K562 (cell line): ENCODE measurements at regions not wholly inside any gene's neighbourhood (a gene's known extent, or its start where the extent isn't known, plus 50 kb on each side); places are given as distances from the start of the nearest gene placed in this dataset.

ENCODE experiments used
- ATAC-seq: fragments of 200-7000 bp; cut with Tn5 transposase; 3 replicates; pipeline ENCODE4 v1.9.1; 2020; ENCODE audit warnings: moderate library complexity
- BruUV-seq: library from RNA; stranded (reverse); fragments of 400-500 nt; replicated peaks from 2 replicates; lab custom pipeline; 2021; lab: Mats Ljungman, UMichigan
- CTCF ChIA-PET: fragments of 300-600 bp; formaldehyde crosslinking; extraction: SDS; loops from one replicate; lab custom pipeline; 2021; ENCODE audit warnings: low intra/inter-chr PET ratio; lab: Yijun Ruan, JAX
- POLR2A ChIA-PET: fragments of 300-600, 350-650 bp; sonication (Branson Sonifier 250); formaldehyde crosslinking; extraction: SDS; loops from one replicate; lab custom pipeline; 2021; ENCODE audit warnings: antibody characterized with exemption, inconsistent platforms; lab: Yijun Ruan, JAX
- DNase-seq, 4 experiments: peaks; one replicate each; pipeline versions ENCODE4 v3.0.0 to v3.0.0-alpha.2; 2011 to 2018; ENCODE audit warnings: low spot score in 3 of 4, mixed read lengths in 3 of 4; ENCODE audit errors: extremely low read depth in 1 of 4
- FAIRE-seq: peaks from 2 replicates; lab custom pipeline; 2011; peaks lifted over from hg19 to GRCh38; lab: Jason Lieb, UNC
- H2AFZ ChIP-seq: 2 replicates; pipeline ENCODE4 v1.6.0; 2011; ENCODE audit warnings: low read depth, low read length, control low read depth, inconsistent platforms
- H3K27ac ChIP-seq: fragments of 200-600 bp; 3 replicates; pipeline ENCODE4 v1.8.0; 2011; ENCODE audit warnings: low read depth, mild to moderate bottlenecking, control low read depth, inconsistent platforms, low read length, moderate library complexity, mixed read lengths; ENCODE audit errors: extremely low read depth
- H3K27me3 ChIP-seq, 2 experiments: fragments of 300-600 bp in 1 of 2; 2 replicates in 1 of 2; 3 replicates in 1 of 2; pipeline versions ENCODE4 v1.6.0 to v1.8.0; 2011; ENCODE audit warnings: inconsistent platforms in 2 of 2, low read length in 2 of 2, mild to moderate bottlenecking in 1 of 2, mixed read lengths in 1 of 2, moderate library complexity in 1 of 2; ENCODE audit not compliant: control insufficient read depth in 2 of 2, insufficient read depth in 2 of 2
- H3K36me3 ChIP-seq: fragments of 300-600 bp; 3 replicates; pipeline ENCODE4 v1.8.0; 2011; ENCODE audit warnings: mild to moderate bottlenecking, low read length, inconsistent platforms; ENCODE audit not compliant: control insufficient read depth, insufficient read depth
- H3K4me1 ChIP-seq, 2 experiments: fragments of 200-600 bp in 1 of 2; replicated peaks in 1 of 2; 2 replicates in 1 of 2; 3 replicates in 1 of 2; pipeline versions ENCODE4 v1.5.1 to v1.8.0; 2011; ENCODE audit warnings: inconsistent platforms in 2 of 2, low read length in 2 of 2, mild to moderate bottlenecking in 1 of 2, mixed read lengths in 1 of 2, moderate library complexity in 1 of 2; ENCODE audit not compliant: control insufficient read depth in 2 of 2, insufficient read depth in 2 of 2
- H3K4me2 ChIP-seq: 2 replicates; pipeline ENCODE4 v1.6.1; 2011; ENCODE audit warnings: low read length, control low read depth, inconsistent platforms, mixed read lengths; ENCODE audit not compliant: insufficient read depth
- H3K4me3 ChIP-seq: fragments of 200-600 bp; sonication (generic), shearing (Covaris generic); 2 replicates; pipeline ENCODE4 v1.5.1; 2016; ENCODE audit warnings: control low read depth, inconsistent platforms
- H3K79me2 ChIP-seq: fragments of 200-600 bp; 3 replicates; pipeline ENCODE4 v1.8.0; 2011; ENCODE audit warnings: low read length, inconsistent platforms; ENCODE audit not compliant: control insufficient read depth, insufficient read depth
- H3K9ac ChIP-seq, 2 experiments: 2 replicates each; pipeline versions ENCODE4 v1.6.0 to v1.6.1; 2011; ENCODE audit warnings: low read depth in 2 of 2, low read length in 2 of 2, control low read depth in 1 of 2, inconsistent platforms in 1 of 2, mild to moderate bottlenecking in 1 of 2, mixed read lengths in 1 of 2; ENCODE audit not compliant: insufficient read depth in 1 of 2
- H3K9me1 ChIP-seq: one replicate; pipeline ENCODE4 v1.6.0; 2011; ENCODE audit warnings: inconsistent platforms, mild to moderate bottlenecking, low read length, moderate library complexity; ENCODE audit not compliant: control insufficient read depth, insufficient read depth
- H3K9me3 ChIP-seq: replicated peaks from 2 replicates; pipeline ENCODE4 v1.5.1; 2011; ENCODE audit warnings: low read depth, low read length, inconsistent platforms; ENCODE audit not compliant: control insufficient read depth, insufficient read depth
- H4K20me1 ChIP-seq: replicated peaks from 2 replicates; pipeline ENCODE4 v1.6.1; 2011; ENCODE audit warnings: low read length, inconsistent platforms, mixed read lengths; ENCODE audit not compliant: control insufficient read depth, insufficient read depth
- CBX3 ChIP-seq, 2 experiments: IDR thresholded peaks; 1 replicate in 1 of 2; 2 replicates in 1 of 2; pipeline ENCODE4 v1.6.1; 2012; ENCODE audit warnings: inconsistent platforms in 2 of 2, low read length in 2 of 2, borderline replicate concordance in 1 of 2, control low read depth in 1 of 2
- EZH2 ChIP-seq: IDR thresholded peaks from 2 replicates; pipeline ENCODE4 v1.6.1; 2012; ENCODE audit warnings: low read depth, mild to moderate bottlenecking, inconsistent platforms, low read length, borderline replicate concordance
- L3MBTL2 ChIP-seq: fragments of 450-650 bp; IDR thresholded peaks from 2 replicates; pipeline ENCODE4 v1.6.1; 2016; ENCODE audit warnings: mild to moderate bottlenecking, moderate library complexity
- MYBL2 ChIP-seq, 2 experiments: fragments of 450-650 bp in 1 of 2; sonication (generic) in 1 of 2; formaldehyde crosslinking in 1 of 2; IDR thresholded peaks; 2 replicates each; pipeline versions ENCODE4 v1.6.1 to v1.8.1; 2017 to 2022; ENCODE audit warnings: borderline replicate concordance in 1 of 2, inconsistent platforms in 1 of 2, low read depth in 1 of 2, mild to moderate bottlenecking in 1 of 2, missing genetic modification reagents in 1 of 2, moderate library complexity in 1 of 2
- NCOA6 ChIP-seq: fragments of 450-650 bp; IDR thresholded peaks from 2 replicates; pipeline ENCODE4 v1.6.1; 2017; ENCODE audit warnings: mild to moderate bottlenecking
- TRIM28 ChIP-seq: fragments of 450-650 bp; IDR thresholded peaks from 2 replicates; pipeline ENCODE4 v1.6.1; 2017
- WGBS: fragments of 100-300 bp; shearing (Covaris generic); methylation state at CpG from one replicate; pipeline ENCODE4 v1.1.6; 2016; ENCODE audit warnings: low coverage, mixed read lengths; ENCODE audit not compliant: insufficient coverage; ENCODE audit errors: missing lambda C conversion rate; 5-methylcytosine and 5-hydroxymethylcytosine counted together
- in situ Hi-C: fragments of 300-500 bp; cut with MboI; formaldehyde crosslinking; loops from 4 replicates; pipeline ENCODE4 v1.15.0; 2018; ENCODE audit warnings: inconsistent platforms, mixed read lengths
- intact Hi-C: fragments of 100-400 bp; cut with micrococcal nuclease; formaldehyde crosslinking; loops from 2 replicates; pipeline ENCODE4 v1.14.2; 2022
- TF ChIP-seq, protein P1 (sequence below): fragments of 250-450 bp; sonication (Bioruptor Pico); IDR thresholded peaks from 2 replicates; pipeline ENCODE4 v1.5.1; 2021; ENCODE audit warnings: mild to moderate bottlenecking
- TF ChIP-seq, protein P2 (sequence below): sonication (generic); formaldehyde crosslinking; IDR thresholded peaks from 2 replicates; pipeline ENCODE4 v1.5.0; 2020; ENCODE audit warnings: missing genetic modification reagents

DNA sequence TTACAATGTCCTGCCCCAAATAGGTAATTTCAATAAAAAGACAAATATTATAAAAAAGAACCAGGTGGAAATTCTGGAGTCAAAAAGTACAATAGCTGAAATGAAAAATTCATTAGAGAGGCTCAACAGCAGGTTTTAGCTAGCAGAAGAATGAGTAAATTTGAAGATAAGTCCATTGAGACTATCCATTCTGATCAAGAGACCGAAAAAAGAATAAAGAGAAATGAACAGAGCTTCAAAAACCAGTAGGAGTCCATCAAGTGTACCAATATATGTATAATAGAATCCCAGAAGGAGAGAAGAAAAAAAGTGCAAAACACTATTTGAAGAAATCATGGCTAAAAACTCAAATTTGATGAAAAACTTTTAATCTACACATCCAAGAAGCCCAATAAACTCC lies 60.5 kb upstream of the POMGNT2 start:
- no peaks in the 10 kb centered on the region for H3K9me1 ChIP-seq
- H3K9me3 ChIP-seq: peaks cover 2% of the 10 kb centered on the region; the same call in 1 of the 2 replicates
- no peaks in the 10 kb centered on the region for H3K36me3 ChIP-seq
- TF ChIP-seq EZH2 (no peak), MYBL2 (IDR thresholded peaks at IDR 0.05; ENCODE audit: low read depth) (no peak), MYBL2 (CRISPR knock-in tag; IDR thresholded peaks at IDR 0.05; ENCODE audit: borderline replicate concordance) (no peak), TRIM28 (peak; percentile 81; the same call in 1 of the 2 replicates), CBX3 (IDR thresholded peaks at IDR 0.05; ENCODE audit: borderline replicate concordance in 1 of 2, low read length in 2 of 2) (0 out of 3 replicates have a peak, but pooled peaks of 1 of the 2 experiments have one; percentile 36), L3MBTL2 (no peak), NCOA6 (no peak)
- TF ChIP-seq, protein P1, sequence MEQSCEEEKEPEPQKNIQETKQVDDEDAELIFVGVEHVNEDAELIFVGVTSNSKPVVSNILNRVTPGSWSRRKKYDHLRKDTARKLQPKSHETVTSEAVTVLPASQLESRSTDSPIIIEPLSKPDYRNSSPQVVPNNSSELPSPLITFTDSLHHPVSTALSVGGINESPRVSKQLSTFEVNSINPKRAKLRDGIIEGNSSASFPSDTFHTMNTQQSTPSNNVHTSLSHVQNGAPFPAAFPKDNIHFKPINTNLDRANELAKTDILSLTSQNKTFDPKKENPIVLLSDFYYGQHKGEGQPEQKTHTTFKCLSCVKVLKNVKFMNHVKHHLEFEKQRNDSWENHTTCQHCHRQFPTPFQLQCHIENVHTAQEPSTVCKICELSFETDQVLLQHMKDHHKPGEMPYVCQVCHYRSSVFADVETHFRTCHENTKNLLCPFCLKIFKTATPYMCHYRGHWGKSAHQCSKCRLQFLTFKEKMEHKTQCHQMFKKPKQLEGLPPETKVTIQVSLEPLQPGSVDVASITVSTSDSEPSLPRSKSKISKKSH (CRISPR knock-in tag): peak; percentile 86
- TF ChIP-seq, protein P2, sequence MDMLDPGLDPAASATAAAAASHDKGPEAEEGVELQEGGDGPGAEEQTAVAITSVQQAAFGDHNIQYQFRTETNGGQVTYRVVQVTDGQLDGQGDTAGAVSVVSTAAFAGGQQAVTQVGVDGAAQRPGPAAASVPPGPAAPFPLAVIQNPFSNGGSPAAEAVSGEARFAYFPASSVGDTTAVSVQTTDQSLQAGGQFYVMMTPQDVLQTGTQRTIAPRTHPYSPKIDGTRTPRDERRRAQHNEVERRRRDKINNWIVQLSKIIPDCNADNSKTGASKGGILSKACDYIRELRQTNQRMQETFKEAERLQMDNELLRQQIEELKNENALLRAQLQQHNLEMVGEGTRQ (CRISPR knock-in tag): no peak
- FAIRE-seq (no peak), ATAC-seq (no peak), DNase-seq (no peak)
- H3K4me1 ChIP-seq: no peaks in the 10 kb centered on the region
- no peak overlapping the region for H3K27ac ChIP-seq
- BruUV-seq: no TSS peak
- WGBS: 0% methylated on average over 1 of the region's 1 CpG
- no peaks in the 10 kb centered on the region for H4K20me1 ChIP-seq
- H2AFZ ChIP-seq: no peak overlapping the region
- in situ Hi-C loops: no loop called here
- no peaks in the 10 kb centered on the region for H3K79me2 ChIP-seq
- H3K4me3 ChIP-seq: no peak overlapping the region
- H3K9ac ChIP-seq: no peak overlapping the region
- H3K4me2 ChIP-seq: no peak overlapping the region
- intact Hi-C loops: no loop called here
- POLR2A ChIA-PET: no interaction called here
- H3K27me3 ChIP-seq: peaks cover 2 to 25% of the 10 kb centered on the region in 2 experiments; a peak in 2 of 5 replicates
- CTCF ChIA-PET: no interaction called here
